ENCODE measurements at regions not wholly inside any gene's neighbourhood (a gene's known extent, or its start where the extent isn't known, plus 50 kb on each side); places are given as distances from the start of the nearest gene placed in this dataset.
A peak's percentile ranks its signal among the peaks of the same experiment; 100 is the strongest.

GRCh38 chr2:58913082-58913726 lies 672.1 kb upstream of the FANCL start:
- DNase-seq = peak; percentile 39

GRCh38 chr2:58911877-58912276 lies 670.8 kb upstream of the FANCL start:
- no peak for DNase-seq

- DNase-seq = no peak
These were observed 667.5 kb upstream of the FANCL start for GRCh38 chr2:58908501-58909154.

GRCh38 chr2:58907644-58908043 lies 666.5 kb upstream of the FANCL start:
- DNase-seq = no peak

GRCh38 chr2:58906081-58906645 lies 665.0 kb upstream of the FANCL start:
- no peak for DNase-seq

GRCh38 chr2:58904095-58904494 lies 663.0 kb upstream of the FANCL start:
- no peak for DNase-seq

- no peak for DNase-seq
These were observed 662.3 kb upstream of the FANCL start for GRCh38 chr2:58903427-58903826.

- DNase-seq = no peak
These were observed 659.3 kb upstream of the FANCL start for GRCh38 chr2:58900246-58901027.

- DNase-seq = no peak
These were observed 658.6 kb upstream of the FANCL start for GRCh38 chr2:58899692-58900091.

GRCh38 chr2:58896638-58897037 lies 655.5 kb upstream of the FANCL start:
- DNase-seq = no peak

GRCh38 chr2:58895857-58896256 lies 654.7 kb upstream of the FANCL start:
- no peak for DNase-seq

- DNase-seq = no peak
These were observed 652.7 kb upstream of the FANCL start for GRCh38 chr2:58893656-58894351.

GRCh38 chr2:58891828-58892377 lies 650.8 kb upstream of the FANCL start:
- DNase-seq = no peak

- no peak for DNase-seq
These were observed 649.9 kb upstream of the FANCL start for GRCh38 chr2:58890865-58891525.

- DNase-seq = no peak
These were observed 644.9 kb upstream of the FANCL start for GRCh38 chr2:58886009-58886408.

GRCh38 chr2:58879834-58880233 lies 638.7 kb upstream of the FANCL start:
- DNase-seq = no peak

GRCh38 chr2:58878778-58879177 lies 637.7 kb upstream of the FANCL start:
- DNase-seq = no peak

GRCh38 chr2:58876126-58876525 lies 635.0 kb upstream of the FANCL start:
- DNase-seq = no peak

GRCh38 chr2:58875436-58875835 lies 634.3 kb upstream of the FANCL start:
- DNase-seq = no peak

- no peak for DNase-seq
These were observed 630.5 kb upstream of the FANCL start for GRCh38 chr2:58871469-58872142.

- DNase-seq = no peak
These were observed 629.6 kb upstream of the FANCL start for GRCh38 chr2:58870704-58871103.

- DNase-seq = no peak
These were observed 625.8 kb upstream of the FANCL start for GRCh38 chr2:58866946-58867345.

Data from NCI-H2107 (cell line).